GM23248 (cell line): ENCODE measurements at regions not wholly inside any gene's neighbourhood (a gene's known extent, or its start where the extent isn't known, plus 50 kb on each side); places are given as distances from the start of the nearest gene placed in this dataset.
"Not testable (repeated sequence)": the region's sequence is repeated elsewhere in the genome, so short reads cannot be mapped to it uniquely, and the experiment has no call there.

Experiments
- DNase-seq: peaks from one replicate; pipeline ENCODE4 v3.0.0-alpha.2; 2015
- H2AFZ ChIP-seq: fragments of 200-600 bp; sonication (generic); 2 replicates; pipeline ENCODE4 v1.6.1; 2016; ENCODE audit warnings: antibody characterized with exemption
- H3F3A ChIP-seq: fragments of 200-600 bp; sonication (generic); 2 replicates; pipeline ENCODE4 v1.6.1; 2016; ENCODE audit warnings: mild to moderate bottlenecking, antibody characterized with exemption, mixed run types; ENCODE audit not compliant: insufficient read depth
- H3K27ac ChIP-seq: fragments of 200-600 bp; sonication (generic); 2 replicates; pipeline ENCODE4 v1.5.1; 2016; ENCODE audit warnings: mild to moderate bottlenecking
- H3K27me3 ChIP-seq: fragments of 200-600 bp; sonication (generic); replicated peaks from 2 replicates; pipeline ENCODE4 v1.6.1; 2016; ENCODE audit warnings: mild to moderate bottlenecking; ENCODE audit not compliant: insufficient read depth
- H3K36me3 ChIP-seq: fragments of 200-600 bp; sonication (generic); 2 replicates; pipeline ENCODE4 v1.6.1; 2016; ENCODE audit warnings: low read depth, mild to moderate bottlenecking
- H3K4me1 ChIP-seq: fragments of 200-600 bp; sonication (generic); 2 replicates; pipeline ENCODE4 v1.6.1; 2016; ENCODE audit warnings: mild to moderate bottlenecking; ENCODE audit not compliant: insufficient read depth
- H3K4me2 ChIP-seq: fragments of 200-600 bp; sonication (generic); one replicate; pipeline ENCODE4 v1.6.1; 2016; ENCODE audit warnings: mild to moderate bottlenecking; ENCODE audit not compliant: unreplicated experiment
- H3K4me3 ChIP-seq: fragments of 200-600 bp; sonication (generic); 2 replicates; pipeline ENCODE4 v1.5.1; 2016; ENCODE audit warnings: mild to moderate bottlenecking
- H3K79me2 ChIP-seq: fragments of 200-600 bp; sonication (generic); 2 replicates; pipeline ENCODE4 v1.6.1; 2016; ENCODE audit warnings: mild to moderate bottlenecking; ENCODE audit not compliant: insufficient read depth
- H3K9ac ChIP-seq: fragments of 200-600 bp; sonication (generic); 2 replicates; pipeline ENCODE4 v1.6.1; 2016; ENCODE audit warnings: mild to moderate bottlenecking
- H3K9me2 ChIP-seq: fragments of 200-600 bp; sonication (generic); 2 replicates; pipeline ENCODE4 v1.6.1; 2016; ENCODE audit warnings: mixed run types, mild to moderate bottlenecking, moderate library complexity; ENCODE audit not compliant: insufficient read depth
- H3K9me3 ChIP-seq: fragments of 200-600 bp; sonication (generic); one replicate; pipeline ENCODE4 v1.6.1; 2017; ENCODE audit warnings: low read depth
- H4K20me1 ChIP-seq: fragments of 200-600 bp; sonication (generic); 2 replicates; pipeline ENCODE4 v1.6.0; 2016; ENCODE audit not compliant: insufficient read depth
- EZH2 ChIP-seq: fragments of 200-600 bp; sonication (generic); IDR thresholded peaks from 2 replicates; pipeline ENCODE4 v1.6.1; 2018; ENCODE audit warnings: antibody characterized with exemption, mild to moderate bottlenecking; ENCODE audit not compliant: insufficient read depth, poor library complexity, severe bottlenecking
- EZH2phosphoT487 ChIP-seq: fragments of 200-600 bp; sonication (generic); IDR thresholded peaks from 2 replicates; pipeline ENCODE4 v1.6.1; 2018; ENCODE audit warnings: antibody characterized with exemption, moderate library complexity, mild to moderate bottlenecking, low read depth; ENCODE audit not compliant: insufficient read depth
- WGBS, 2 experiments: methylation state at CpG; one replicate each; pipeline ENCODE4 v1.1.6; 2015 to 2017; ENCODE audit warnings: low lambda C conversion rate in 2 of 2, low coverage in 1 of 2; ENCODE audit errors: missing lambda C conversion rate in 2 of 2; 5-methylcytosine and 5-hydroxymethylcytosine counted together
- in situ Hi-C: fragments of 300-500 bp; cut with MboI; formaldehyde crosslinking; loops from 2 replicates; pipeline ENCODE4 v1.15.0; 2020

DNA sequence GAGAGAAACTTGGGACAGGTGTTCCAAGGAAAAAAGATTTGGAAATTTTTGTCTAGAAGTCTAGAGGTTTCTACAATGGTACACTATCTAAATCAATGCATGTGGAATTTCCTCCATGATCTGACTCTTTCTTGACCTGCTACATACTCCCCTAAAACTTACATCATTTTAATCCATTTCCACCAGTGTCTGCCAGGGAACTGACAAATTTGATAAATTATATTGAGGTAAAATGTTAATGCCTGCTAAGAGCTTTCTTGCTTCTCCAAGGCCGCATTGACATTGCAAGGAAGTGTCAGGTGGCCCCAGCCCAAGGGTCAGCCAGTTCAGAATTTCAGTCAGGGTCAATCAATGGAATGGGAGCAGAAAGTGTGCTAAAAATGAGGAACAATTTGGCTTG lies 163.4 kb upstream of the FBXL17 start:
- no peak for DNase-seq
- WGBS, 2 experiments = 0 to 3% methylated on average over 1 of the region's 1 CpG

DNA sequence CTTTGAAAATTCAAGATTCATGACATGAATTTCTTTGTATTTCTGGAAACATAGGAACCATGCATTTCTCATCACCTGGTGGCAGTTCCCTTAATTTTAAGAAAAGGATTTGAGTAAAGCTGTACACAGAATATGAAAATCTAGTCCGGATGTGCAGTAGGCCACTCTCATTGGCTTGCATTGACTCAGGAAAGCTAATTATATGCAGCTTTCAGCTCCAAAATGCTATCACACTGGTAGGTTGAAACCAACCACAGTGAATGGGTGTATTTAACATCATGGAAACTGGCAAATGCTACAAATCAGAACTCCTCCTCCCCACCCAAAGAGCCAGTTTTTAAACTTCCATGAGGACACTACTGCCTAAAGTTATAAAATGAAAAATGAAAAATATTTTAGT lies 161.6 kb upstream of the FBXL17 start:
- Histone ChIP-seq H3K36me3 (no peaks in the 10 kb centered on the region), H3K9me2 (no peaks in the 10 kb centered on the region), H2AFZ (no peak overlapping the region), H3K27me3 (no peaks in the 10 kb centered on the region), H3K9ac (no peak overlapping the region), H3K9me3 (no peaks in the 10 kb centered on the region), H3K79me2 (no peaks in the 10 kb centered on the region), H4K20me1 (no peaks in the 10 kb centered on the region), H3F3A (no peaks in the 10 kb centered on the region), H3K4me2 (no peak overlapping the region), H3K4me1 (no peaks in the 10 kb centered on the region), H3K27ac (no peak overlapping the region), H3K4me3 (no peak overlapping the region)
- DNase-seq = no peak
- in situ Hi-C loops = no loop called here
- TF ChIP-seq EZH2phosphoT487 (no peak), EZH2 (no peak)
- WGBS, 2 experiments = 56 to 59% methylated on average over 1 of the region's 1 CpG

More for the DNA sequence above, 163.4 kb upstream of the FBXL17 start:
- Histone ChIP-seq H3K9me2 (no peaks in the 10 kb centered on the region), H3K79me2 (no peaks in the 10 kb centered on the region), H3F3A (no peaks in the 10 kb centered on the region), H3K27me3 (no peaks in the 10 kb centered on the region), H3K4me3 (no peak overlapping the region), H4K20me1 (no peaks in the 10 kb centered on the region), H3K4me2 (no peak overlapping the region), H3K36me3 (no peaks in the 10 kb centered on the region), H3K27ac (no peak overlapping the region), H2AFZ (no peak overlapping the region), H3K9me3 (no peaks in the 10 kb centered on the region), H3K9ac (no peak overlapping the region), H3K4me1 (no peaks in the 10 kb centered on the region)
- in situ Hi-C loops = no loop called here
- TF ChIP-seq EZH2 (no peak), EZH2phosphoT487 (no peak)

DNA sequence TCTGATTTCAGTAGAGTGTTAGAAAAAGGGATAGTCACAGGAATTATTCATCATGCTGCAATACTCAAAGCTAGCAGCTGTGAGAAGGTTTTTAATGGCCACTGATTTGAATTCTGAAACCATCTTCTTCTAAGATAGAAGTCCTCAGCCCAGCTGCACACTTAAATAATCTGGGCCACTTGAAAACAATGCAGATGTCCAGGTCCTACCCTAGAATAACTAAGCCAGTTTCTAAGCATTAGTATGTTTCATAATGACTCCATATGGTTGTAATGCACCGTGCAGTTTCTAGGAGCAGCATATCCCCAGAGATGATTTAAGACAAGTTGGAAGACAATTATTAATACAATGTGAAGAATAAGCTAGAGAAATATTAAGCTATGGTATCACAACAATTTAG lies 159.9 kb upstream of the FBXL17 start:
- WGBS, 2 experiments = 32% methylated on average over 1 of the region's 1 CpG

DNA sequence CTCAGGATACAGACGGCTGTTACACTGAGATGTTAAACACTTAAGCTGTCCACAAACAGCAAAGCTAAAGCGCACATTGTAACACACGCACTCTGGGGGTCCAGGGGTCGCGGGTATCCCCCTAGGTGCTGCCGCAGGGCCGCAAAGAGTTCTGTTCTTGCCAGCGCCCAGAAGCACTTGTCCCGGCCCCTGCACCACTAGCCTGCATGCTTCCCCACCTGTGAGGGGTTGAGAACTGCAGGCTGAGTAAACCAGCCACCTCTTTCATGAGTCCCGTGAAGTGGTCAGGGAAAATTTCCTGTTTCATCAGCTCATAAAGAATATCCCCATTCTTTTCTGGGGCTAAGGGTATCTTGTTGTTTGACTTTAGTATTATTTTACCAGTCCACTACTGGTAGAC lies 154.4 kb upstream of the FBXL17 start:
- Histone ChIP-seq H3K4me1 (no peaks in the 10 kb centered on the region), H3K4me2 (no peak overlapping the region), H3F3A (no peaks in the 10 kb centered on the region), H3K9me2 (0 out of 2 replicates have a peak, but pooled peaks cover 4% of the 10 kb centered on the region), H3K9me3 (no peaks in the 10 kb centered on the region), H3K36me3 (no peaks in the 10 kb centered on the region), H4K20me1 (no peaks in the 10 kb centered on the region), H3K4me3 (no peak overlapping the region), H2AFZ (no peak overlapping the region), H3K79me2 (no peaks in the 10 kb centered on the region), H3K27ac (no peak overlapping the region), H3K27me3 (no peaks in the 10 kb centered on the region), H3K9ac (no peak overlapping the region)
- 72 to 85% methylated on average over 10 of the region's 10 CpGs for WGBS, 2 experiments
- DNase-seq = no peak
- in situ Hi-C loops = no loop called here
- TF ChIP-seq EZH2 (no peak), EZH2phosphoT487 (no peak)

More for the DNA sequence above, 159.9 kb upstream of the FBXL17 start:
- Histone ChIP-seq H3K27ac (no peak overlapping the region), H3K9me2 (0 out of 2 replicates have a peak, but pooled peaks cover 4% of the 10 kb centered on the region), H2AFZ (no peak overlapping the region), H3K9ac (no peak overlapping the region), H3K4me2 (no peak overlapping the region), H3K9me3 (no peaks in the 10 kb centered on the region), H3K27me3 (no peaks in the 10 kb centered on the region), H3F3A (no peaks in the 10 kb centered on the region), H3K36me3 (no peaks in the 10 kb centered on the region), H4K20me1 (no peaks in the 10 kb centered on the region), H3K4me3 (no peak overlapping the region), H3K4me1 (no peaks in the 10 kb centered on the region), H3K79me2 (no peaks in the 10 kb centered on the region)
- TF ChIP-seq EZH2phosphoT487 (no peak), EZH2 (no peak)
- DNase-seq = no peak
- in situ Hi-C loops = no loop called here

DNA sequence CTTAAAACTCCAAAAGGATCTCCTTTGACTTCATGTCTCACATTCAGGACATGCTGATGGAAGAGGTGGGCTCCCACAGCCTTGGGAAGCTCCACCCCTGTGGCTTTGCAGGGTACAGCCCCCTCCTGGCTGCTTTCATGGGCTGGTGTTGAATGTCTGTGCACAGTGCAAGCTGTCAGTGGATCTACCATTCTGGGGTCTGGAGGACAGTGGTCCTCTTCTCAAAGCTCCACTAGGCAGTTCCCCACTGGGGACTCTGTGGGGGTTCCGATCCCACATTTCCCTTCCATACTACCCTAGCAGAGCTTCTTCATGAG lies 150.2 kb upstream of the FBXL17 start:
- H3K27me3 ChIP-seq, DNase-seq, H3K9me3 ChIP-seq, H3K36me3 ChIP-seq, in situ Hi-C loops, H3K9ac ChIP-seq, H3K4me2 ChIP-seq, H3K27ac ChIP-seq, H3K9me2 ChIP-seq, H4K20me1 ChIP-seq, H2AFZ ChIP-seq, H3K4me1 ChIP-seq, H3K4me3 ChIP-seq, H3K79me2 ChIP-seq: not testable (repeated sequence)
- 0 out of 2 replicates have a peak, but pooled peaks cover 12% of the 10 kb centered on the region for H3F3A ChIP-seq
- WGBS, 2 experiments = 88 to 100% methylated on average over 1 of the region's 1 CpG
